ENCODE measurements at regions not wholly inside any gene's neighbourhood (a gene's known extent, or its start where the extent isn't known, plus 50 kb on each side); places are given as distances from the start of the nearest gene placed in this dataset.

GRCh38 chr17:15086776-15087295, 178.3 kb downstream of the PMP22 start (continued):
- TF ChIP-seq DMTF1 (CRISPR knock-in tag; IDR thresholded peaks at IDR 0.05) (no peak), ADNP (CRISPR knock-in tag; IDR thresholded peaks at IDR 0.05) (no peak)

GRCh38 chr17:15085890-15086677, 179.0 kb downstream of the PMP22 start:
- H3K27me3 ChIP-seq (ENCODE audit: control insufficient read depth in 1 of 2, insufficient read depth in 2 of 2, low read length in 2 of 2): peaks cover 0 to 7% of the 10 kb centered on the region in 2 experiments; a peak in 1 of 5 replicates
- CTCF ChIA-PET (ENCODE audit: low intra/inter-chr PET ratio, low total read pairs): no interaction called here

More at GRCh38 chr17:15085890-15086677, 179.0 kb downstream of the PMP22 start:
- H3K4me1 ChIP-seq (ENCODE audit: insufficient read depth, low read length): no peaks in the 10 kb centered on the region
- in situ Hi-C loops (cut with HindIII; ENCODE audit: extremely low pct_ligation_motif_present, low pct_unique_long_range_greater_than_20kb) (no loop called here), intact Hi-C loops (cut with micrococcal nuclease; ENCODE audit: unreplicated experiment) (no loop called here)
- BruUV-seq (replicated peaks): no TSS peak
- ATAC-seq (no peak), FAIRE-seq (no peak), DNase-seq (ENCODE audit: low spot score) (no peak)
- TF ChIP-seq KLF16 (CRISPR knock-in tag; IDR thresholded peaks at IDR 0.05): no peak
- TF ChIP-seq GZF1 (CRISPR knock-in tag; IDR thresholded peaks at IDR 0.05): no peak
- TF ChIP-seq KMT2A (CRISPR knock-in tag; IDR thresholded peaks at IDR 0.05): no peak
- H3K4me3 ChIP-seq (replicated peaks in 1 of 3; ENCODE audit: insufficient read depth in 1 of 3, low read depth in 2 of 3, low read length in 3 of 3): no peak overlapping the region
- H3K36me3 ChIP-seq (replicated peaks in 1 of 2; ENCODE audit: control insufficient read depth in 1 of 2, insufficient read depth in 2 of 2, low read length in 2 of 2): no peaks in the 10 kb centered on the region
- H4K20me1 ChIP-seq (ENCODE audit: insufficient read depth, low read length): no peaks in the 10 kb centered on the region
- H3K27ac ChIP-seq (ENCODE audit: extremely low read length, insufficient read depth, low read length): no peak overlapping the region
- no peak overlapping the region for H3K4me2 ChIP-seq (ENCODE audit: low read depth, low read length)
- H3K9me3 ChIP-seq (ENCODE audit: low read length): no peaks in the 10 kb centered on the region
- POLR2A ChIA-PET: no interaction called here
- 33% methylated on average over 6 of the region's 6 CpGs for WGBS (ENCODE audit: low lambda C conversion rate)
- no peak overlapping the region for H2AFZ ChIP-seq (ENCODE audit: low read length)
- no peak overlapping the region for H3K9ac ChIP-seq (ENCODE audit: insufficient read depth, low read depth, low read length)
- no peaks in the 10 kb centered on the region for H3K79me2 ChIP-seq (ENCODE audit: insufficient read depth, low read length)

Data from HepG2 (cell line).